SKM-1 (cell line): ENCODE measurements at regions not wholly inside any gene's neighbourhood (a gene's known extent, or its start where the extent isn't known, plus 50 kb on each side); places are given as distances from the start of the nearest gene placed in this dataset.
"Not testable (repeated sequence)": the region's sequence is repeated elsewhere in the genome, so short reads cannot be mapped to it uniquely, and the experiment has no call there.

Experiments
- DNase-seq: peaks from one replicate; lab custom pipeline; 2025; ENCODE audit not compliant: unreplicated experiment; lab: John Stamatoyannopoulos, UW

DNA sequence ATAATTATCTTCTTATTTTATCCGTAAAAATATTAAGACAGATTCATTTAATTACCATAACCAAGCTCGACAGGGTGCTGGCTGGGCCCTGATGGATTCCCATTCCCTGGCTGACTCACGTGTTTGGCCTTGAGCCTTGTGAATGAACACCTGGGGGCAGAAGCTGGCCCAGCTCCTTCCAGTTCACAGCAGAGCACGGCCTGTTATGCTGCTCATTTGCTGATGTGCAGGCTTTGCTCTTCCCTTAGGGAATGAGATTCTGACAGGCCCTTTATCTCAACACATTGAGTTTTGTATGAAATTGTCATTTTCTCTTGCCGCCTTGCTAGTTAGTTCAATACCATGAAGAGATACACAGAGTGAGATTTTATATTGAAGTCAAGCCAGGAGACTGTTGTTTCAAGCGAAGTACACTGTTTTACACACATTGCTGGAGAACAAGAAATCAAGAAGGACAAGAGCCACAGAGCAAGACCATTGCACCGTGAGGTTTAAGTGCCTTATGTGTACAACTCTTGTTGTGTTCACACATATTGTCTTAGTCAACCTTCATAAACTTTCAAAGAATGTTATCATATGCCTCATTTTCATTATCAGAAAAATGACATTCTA, 1583.3 kb downstream of the STIM2 start:
- DNase-seq, result no peak

DNA sequence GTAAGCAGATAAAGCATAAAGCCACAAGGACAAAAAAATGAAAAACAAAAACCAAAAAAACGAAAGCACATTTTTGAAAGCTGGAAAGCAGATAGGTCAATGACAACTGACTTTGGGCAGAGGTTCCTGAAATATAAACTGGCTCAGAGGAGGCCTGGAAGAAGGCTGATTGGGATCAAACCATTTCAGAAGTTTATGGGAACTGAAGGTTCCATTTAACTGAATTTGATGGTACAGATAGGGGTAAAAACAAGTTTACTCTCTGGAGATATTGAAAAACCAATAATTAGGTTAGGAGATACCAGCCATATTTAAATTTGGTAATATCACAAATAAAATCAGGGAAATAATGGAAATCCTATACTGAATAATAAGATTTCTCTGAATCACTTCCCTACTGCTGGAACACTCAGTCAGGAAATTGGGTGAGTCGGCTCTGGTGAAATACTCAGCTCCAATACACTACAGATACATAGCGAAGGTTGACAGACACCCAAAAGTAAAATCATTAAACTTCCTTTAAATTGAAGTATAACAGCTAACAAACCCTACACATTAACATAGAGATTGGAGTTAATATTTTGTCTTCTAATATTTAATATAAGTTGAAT, 1584.3 kb downstream of the STIM2 start:
- DNase-seq, result no peak

DNA sequence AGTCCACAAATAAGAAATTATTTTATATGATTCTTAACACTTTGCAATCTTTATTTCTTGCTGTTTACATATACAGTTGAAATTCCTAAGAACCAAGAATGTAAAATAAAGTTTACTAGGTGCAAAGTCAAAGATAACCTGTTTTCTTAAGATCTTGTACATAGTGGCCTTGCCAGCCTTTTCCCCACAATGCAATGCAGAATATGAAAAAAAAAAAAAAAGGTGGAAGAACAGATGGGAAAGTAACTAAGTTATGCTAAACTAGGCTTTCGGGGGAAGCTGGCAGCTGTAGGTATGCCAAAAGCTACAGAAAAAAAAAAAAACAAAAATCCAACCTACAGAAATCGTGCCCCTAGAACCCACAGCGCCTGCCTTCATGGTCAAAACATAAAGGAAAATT, 1588.4 kb downstream of the STIM2 start:
- DNase-seq, result no peak

DNA sequence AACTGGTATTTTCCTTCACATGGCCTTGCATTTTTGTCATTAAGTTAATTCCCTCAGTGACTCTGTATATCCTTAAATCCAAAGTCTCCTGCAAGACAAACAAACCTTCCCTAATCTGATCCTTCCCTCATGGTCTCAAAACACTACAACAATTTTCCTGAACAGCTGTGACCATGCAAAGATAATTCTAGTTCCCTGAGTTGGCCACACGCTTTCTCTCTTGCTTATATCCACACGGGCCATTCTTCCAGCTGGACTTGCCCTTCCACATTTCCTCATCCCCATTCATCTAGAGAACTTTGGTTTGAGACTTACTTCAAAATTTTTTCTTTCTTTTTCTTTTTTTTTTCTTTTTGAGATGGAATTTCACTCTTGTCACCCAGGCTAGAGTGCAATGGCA, 1590.7 kb downstream of the STIM2 start:
- DNase-seq, result no peak

DNA sequence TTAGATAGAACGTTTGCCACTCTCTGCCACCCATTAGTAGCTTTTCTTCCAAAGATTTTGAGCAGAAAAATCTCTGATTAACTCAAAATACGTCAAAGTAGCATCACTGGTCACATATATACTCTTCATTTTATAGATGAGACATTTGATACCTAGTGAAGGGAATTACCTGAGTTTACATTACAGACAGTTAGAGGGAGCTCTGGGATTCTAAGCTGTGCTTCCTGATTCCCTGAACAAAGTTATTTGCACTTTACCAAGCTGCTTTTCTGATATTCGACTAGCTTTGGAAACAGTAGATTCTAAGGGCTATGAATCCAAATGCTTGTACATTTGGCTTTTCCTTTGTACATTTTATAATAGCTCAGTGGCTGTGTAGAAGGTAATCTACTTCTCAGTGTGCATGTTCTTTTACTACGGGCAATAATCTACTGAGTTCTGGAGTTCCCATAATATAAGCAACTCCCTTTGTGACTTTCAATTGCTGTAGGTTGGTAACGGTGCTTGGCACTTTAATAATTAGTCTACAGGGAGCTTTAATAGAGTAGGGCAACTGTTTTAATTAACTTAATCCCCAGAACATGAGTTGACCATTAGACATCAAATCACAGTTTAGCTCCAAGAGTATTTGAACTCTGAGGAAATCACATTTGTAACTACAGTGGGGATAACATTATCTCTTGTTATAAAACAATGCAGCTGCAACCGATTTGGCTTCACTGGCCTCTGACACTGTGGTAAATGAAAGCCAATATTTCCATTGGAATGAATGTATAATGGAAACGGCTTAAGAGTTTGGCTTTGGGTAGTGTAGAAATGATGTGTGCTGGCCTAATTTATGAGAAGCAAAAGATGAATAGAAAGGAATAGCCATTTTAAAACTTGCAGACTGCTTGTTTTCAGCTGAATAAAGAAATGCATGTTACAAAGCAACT, 1602.4 kb downstream of the STIM2 start:
- DNase-seq, result no peak

DNA sequence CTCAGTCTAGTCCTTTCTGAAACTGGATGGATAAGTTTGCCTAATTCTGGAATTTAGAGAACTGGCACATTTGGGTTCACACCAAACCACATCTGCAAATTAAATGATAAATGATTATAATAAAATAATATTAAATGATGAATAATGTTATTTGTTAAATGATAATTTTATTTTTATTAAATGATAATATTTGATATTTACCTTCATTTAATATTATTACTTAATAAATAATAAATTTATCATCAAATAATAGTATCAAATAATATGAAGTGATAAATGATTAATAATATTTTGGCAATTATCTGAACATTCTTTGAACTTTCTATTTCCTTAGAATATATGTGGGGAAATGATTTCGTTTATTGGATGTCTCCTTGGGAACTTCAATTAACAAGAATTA, 1604.2 kb downstream of the STIM2 start:
- no peak for DNase-seq

DNA sequence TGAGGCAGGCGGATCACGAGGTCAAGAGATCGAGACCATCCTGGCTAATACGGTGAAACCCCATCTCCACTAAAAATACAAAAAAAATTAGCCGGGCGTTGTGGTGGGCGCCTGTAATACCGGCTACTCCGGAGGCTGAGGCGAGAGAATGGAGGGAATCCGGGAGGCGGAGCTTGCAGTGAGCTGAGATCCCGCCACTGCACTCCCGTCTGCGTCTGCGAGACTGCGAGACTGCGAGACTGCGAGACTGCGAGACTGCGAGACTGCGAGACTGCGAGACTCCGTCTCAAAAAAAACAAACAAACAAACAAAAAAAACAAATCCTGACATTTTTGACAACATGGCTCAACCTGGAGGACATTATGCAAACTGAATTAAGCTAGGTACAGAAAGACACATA, 1606.2 kb downstream of the STIM2 start:
- DNase-seq, result not testable (repeated sequence)

DNA sequence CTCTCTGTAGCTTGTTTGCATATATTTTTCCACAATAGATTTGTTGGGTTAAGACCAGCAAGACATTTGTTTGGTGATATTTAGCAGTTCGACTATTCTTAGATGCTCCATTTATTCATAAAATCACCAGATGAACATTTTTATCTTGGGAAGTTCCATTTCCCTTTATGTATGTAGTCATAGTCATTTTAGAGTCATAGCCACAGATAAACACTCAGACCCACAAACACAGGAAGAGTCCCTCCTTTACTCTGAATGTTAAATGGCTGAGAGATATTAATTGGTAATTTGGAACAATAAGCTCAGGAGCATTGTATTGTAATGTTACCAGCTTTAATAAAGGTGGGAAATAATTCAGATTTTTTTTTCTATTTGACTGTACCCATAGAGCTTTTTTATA, 1608.7 kb downstream of the STIM2 start:
- DNase-seq, result no peak

DNA sequence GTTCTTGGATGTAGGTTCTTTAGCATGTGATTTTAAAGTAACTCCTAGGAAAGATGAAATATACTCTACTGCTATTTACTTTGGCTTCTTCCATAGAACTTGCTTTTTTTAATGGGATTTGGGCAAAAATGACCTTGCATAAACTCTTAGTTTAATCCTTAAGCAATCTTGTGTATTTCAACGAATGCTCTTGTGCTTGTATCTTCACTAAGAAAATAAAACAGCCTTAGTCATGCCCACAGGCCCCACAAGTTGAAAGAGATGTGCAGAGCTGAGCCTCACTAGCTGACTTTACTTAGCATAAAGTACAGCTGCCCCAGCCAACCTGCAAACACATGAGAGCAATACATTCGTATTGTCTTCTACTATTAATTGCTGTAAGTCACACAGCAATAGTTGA, 1609.2 kb downstream of the STIM2 start:
- DNase-seq, result no peak

DNA sequence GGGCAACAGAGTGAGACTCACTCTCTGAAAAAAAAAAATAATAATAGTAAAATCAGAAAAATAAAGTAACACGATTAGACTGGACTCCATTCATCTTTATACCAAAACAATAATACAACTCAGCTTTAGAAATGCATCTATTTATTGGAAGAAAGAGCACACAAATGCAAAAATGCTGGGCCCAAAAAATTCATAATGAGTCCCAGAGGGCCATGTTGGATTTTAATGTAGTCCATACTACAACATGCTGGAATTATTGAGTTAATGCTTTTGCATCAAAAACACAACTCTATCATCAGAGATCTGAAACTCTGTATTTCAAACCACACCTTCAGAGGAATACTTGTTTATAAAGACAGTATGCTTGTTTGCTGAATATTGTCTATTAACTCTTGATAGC, 1614.7 kb downstream of the STIM2 start:
- DNase-seq, result no peak

DNA sequence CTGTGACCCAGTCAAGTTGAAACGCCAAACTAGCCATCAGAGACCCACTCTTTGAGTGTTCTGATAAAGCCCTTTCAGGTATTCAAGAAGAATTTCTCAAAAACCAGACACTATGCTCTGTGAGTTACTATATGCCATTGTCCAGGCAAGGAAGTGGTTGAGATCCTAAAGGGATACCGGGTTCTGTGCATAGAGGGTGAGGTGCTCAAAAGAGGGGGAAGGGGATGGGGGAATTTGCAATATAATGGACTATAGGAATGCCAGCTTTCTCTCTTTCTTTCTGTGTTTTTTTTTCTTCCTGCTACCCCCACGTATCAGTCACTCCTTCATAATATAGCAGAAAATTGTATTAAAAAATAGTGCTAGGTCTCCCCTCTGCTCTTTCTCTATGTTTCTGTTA, 1619.0 kb downstream of the STIM2 start:
- no peak for DNase-seq

DNA sequence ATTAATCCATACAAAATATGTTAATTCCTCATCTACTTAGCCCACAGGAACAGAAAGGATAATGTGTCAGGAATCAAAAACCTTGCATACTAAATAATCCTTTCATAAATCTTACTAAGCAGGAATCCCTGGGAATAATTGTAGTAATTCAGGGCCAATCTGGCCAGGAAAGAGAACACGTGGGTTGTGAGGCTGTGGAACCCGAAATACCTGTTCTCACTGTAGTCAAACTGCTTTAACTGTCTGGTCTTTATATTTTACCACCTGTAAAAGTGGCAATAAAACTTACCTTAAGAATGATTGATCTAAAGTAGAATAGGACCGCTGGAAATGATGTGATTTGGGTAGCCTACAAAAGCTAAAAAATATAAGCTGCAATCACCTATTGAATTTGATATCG, 1620.9 kb downstream of the STIM2 start:
- DNase-seq, result no peak

DNA sequence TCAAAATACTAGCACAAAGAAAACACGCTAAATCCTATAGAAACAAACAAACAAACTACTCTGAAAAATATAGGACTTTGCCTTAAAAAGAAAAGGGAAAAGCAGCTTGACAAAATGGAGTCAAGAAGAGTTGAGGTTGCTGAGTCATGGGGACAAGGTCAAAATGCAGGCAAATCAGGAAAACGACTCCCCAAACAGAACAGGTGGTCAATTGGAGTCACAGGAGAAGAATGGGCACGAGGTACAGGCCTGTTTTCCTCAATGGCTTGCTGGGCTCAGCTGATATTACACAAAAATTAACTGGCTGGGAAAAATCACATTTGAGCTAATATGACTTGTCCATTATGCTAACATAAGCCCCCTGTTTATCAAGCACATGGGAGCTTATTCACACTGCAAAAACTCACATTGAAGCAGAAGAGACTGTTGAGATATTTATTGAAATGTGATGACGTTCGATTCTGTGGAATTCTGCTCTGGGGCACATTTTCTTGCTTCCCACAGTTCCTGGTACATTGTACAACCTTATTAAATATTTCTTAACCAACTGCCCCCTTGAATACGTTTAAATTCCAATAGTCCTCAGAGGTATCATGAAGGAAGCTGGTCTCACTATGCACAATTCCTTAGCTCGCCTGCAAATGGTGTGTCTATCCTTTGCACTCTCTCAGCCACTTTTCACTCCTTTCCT, 1622.1 kb downstream of the STIM2 start:
- DNase-seq, result no peak

DNA sequence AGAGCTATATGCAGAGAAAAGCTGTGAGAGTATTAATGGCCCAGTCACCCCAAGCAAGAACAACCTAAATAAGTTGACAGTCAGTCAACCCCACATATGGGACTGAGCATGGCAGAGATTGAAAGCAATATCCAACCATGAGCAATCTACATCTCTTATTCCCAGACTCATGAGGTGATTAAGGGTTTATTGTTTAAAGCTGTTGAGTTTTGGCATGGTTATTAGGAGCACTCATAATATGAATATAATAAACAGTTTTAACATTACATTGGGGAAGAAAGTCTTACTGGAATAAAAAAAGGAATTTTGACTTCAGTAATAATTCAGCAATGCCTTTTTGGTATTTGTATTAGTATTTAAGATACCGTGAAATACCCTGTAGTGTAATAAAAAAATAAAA, 1627.4 kb downstream of the STIM2 start:
- DNase-seq, result no peak

DNA sequence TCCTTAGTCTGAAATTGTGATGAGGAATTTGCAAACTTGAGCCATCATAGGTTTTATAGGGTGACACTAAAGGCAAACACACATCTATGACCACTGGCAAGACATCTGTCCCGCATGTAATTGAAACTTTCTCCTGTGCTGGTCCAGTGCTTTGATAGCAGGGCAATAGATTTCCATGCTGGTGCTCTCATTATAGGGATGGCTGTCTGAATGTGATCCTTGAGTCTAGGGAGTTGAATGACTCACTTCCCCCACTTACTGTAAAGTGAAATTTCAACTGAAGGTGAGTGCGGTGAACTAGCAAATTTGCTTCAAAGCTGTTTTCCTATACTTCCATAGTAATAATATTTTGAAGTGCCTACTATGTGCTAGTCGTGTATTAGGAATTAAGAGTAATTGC, 1630.0 kb downstream of the STIM2 start:
- DNase-seq, result no peak

DNA sequence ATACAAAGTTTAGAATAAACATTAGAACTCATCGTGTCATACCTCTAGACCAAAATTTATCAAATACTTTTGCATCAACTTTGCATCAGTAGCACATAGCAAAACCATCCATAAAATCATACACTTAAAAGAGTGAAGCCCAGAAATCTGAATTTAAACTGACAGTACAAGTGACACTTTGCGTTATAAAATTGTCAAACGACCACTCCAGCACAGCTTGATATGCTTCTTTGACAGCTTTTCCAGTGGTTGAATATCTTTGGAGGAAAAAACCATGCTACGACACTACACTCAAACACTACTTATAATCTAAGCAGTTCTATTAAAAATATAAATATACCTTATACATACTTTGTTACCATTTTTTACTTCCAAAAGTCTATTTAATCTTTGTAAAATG, 1644.4 kb downstream of the STIM2 start:
- DNase-seq, result no peak

DNA sequence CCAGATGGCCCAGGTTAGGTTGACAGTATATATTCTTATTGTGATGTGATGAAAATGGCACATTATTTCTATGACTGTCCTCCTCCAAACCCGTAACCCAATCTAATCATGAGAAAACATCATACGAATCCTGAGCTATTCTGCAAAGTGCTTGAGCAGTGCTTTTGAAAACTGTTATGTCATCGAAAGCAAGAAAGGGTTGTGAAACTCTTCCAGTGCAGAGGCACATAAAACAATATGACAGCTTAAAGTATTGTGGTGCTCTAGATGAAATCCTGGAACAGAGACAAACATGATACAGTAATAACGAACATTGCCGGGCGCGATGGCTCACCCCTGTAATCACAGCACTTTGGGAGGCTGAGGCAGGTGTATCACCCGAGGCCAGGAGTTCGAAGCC, 1648.0 kb downstream of the STIM2 start:
- DNase-seq, result no peak

DNA sequence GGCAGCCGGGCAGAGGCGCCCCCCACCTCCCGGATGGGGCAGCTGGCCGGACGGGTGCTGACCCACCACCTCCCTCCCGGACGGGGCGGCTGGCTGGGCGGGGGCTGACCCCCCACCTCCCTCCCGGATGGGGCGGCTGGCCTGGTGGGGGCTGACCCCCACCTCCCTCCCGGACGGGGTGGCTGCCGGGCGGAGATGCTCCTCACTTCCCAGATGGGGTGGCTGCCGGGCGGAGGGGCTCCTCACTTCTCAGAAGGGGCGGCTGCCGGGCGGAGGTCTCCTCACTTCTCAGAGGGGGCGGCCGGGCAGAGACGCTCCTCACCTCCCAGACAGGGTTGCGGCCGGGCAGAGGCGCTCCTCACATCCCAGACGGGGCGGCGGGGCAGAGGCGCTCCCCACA, 1654.1 kb downstream of the STIM2 start:
- DNase-seq, result not testable (repeated sequence)

DNA sequence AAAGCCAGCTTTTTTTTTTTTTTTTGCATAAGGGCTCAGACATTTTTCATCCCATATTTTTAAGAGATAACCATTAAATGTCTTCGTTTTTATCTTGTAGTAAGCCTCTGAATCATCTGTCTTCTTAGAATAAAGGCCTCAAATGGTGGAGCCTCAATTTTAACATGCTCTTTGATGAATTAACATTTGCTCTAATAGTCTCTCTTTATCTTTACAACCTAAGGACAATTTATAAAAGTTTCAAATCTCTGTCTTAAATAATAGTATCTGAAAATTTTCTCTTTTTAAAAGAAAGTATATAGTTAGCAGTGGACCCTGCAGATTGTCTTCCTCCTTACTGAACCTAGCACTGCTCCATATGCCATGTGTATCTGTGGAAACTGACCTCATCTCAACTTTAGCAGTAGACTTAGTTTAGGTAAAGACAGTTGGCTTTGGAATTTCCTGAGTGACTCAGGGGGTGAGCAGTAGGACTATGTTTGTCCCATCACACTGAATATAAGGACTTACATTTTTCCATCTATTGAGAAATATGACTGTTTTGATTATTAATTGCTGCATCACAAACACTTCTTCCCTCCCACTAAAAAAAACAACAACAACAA, 1658.0 kb downstream of the STIM2 start:
- no peak for DNase-seq

DNA sequence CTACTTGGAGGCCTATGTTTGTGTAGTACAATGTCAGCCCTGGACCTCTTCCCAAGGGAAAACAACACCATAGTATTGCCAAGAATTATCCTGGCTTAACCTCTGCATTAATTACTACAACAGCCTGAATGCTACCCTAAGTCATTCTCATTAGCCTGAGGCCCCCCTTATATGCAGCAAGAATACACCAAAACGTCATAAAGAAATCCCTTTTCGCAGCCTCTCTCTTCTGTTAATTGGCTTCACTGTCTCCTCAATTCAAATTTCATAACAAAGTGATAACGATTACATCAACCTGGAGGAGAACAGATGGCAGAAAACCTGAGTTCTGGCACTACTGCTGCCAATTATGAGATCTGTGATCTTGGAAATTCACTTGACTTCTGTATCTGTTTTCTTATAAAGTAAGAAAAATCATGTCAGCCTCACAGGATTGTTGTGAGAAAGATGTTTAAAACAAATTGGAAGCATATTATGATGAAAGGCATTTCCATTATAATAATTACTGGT, 1663.1 kb downstream of the STIM2 start:
- no peak for DNase-seq

DNA sequence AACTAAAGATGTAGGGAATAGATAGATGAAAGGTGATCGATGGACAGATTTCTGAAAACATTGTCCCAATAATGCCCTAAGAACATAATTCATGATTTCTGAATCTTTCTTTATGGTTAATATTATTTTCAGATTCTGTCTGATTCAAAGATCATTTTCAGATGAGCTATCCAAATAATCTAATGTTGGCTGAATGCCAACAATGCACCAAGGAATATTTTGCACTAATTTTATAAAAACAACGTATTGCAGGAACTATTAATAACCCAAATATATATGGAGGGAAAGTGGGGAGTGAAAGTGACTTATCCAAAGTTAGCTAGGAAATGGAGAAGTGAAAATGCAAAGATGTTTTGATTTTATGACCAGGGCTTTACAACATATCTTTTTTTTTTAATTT, 1675.5 kb downstream of the STIM2 start:
- DNase-seq, result no peak
